ENCODE measurements at regions not wholly inside any gene's neighbourhood (a gene's known extent, or its start where the extent isn't known, plus 50 kb on each side); places are given as distances from the start of the nearest gene placed in this dataset.
"Not testable (repeated sequence)": the region's sequence is repeated elsewhere in the genome, so short reads cannot be mapped to it uniquely, and the experiment has no call there.

DNA sequence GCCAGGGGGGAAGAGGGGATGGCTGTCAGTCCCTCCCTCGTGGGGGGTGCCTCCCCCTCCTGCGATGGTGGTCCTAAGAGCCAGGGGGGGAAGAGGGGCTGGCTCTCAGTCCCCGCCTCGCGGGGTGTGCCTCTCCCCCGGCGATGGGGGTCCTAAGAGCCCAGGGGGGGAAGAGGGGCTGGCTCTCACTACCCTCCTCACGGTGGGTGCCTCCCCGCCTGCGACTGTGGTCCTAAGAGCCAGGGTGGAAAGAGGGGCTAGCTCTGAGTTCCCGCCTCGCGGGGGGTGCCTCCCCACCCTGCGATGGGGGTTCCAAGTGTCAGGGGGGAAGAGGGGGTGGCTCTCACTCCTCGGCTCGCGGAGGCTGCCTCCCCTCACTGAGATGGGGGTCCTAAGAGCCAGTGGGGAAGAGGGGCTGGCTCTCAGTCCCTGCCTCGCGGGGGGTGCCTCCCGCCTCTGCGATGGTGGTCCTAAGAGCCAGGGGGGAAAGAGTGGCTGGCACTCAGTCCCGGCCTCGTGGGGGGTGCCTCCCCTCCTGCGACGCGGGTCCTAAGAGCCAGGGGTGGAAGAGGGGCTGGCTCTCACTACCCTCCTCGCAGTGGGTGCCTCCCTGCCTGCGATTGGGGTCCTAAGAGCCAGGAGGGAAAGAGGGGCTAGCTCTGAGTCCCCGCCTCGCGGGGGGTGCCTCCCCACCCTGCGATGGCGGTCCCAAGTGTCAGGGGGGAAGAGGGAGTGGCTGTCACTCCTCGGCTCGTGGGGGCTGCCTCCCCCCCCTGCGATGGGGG, 2325.6 kb upstream of the PCDH20 start:
- Mint-ChIP-seq H3K27me3 (ENCODE audit: low read depth, poor library complexity) (no peaks in the 10 kb centered on the region), H3K4me1 (peaks cover 5% of the 10 kb centered on the region), H3K4me3 (no peak overlapping the region), H3K36me3 (ENCODE audit: low read depth) (peaks cover 6% of the 10 kb centered on the region), H3K27ac (no peak overlapping the region), H3K9me3 (peaks cover 18% of the 10 kb centered on the region)
- TF ChIP-seq, protein P1, sequence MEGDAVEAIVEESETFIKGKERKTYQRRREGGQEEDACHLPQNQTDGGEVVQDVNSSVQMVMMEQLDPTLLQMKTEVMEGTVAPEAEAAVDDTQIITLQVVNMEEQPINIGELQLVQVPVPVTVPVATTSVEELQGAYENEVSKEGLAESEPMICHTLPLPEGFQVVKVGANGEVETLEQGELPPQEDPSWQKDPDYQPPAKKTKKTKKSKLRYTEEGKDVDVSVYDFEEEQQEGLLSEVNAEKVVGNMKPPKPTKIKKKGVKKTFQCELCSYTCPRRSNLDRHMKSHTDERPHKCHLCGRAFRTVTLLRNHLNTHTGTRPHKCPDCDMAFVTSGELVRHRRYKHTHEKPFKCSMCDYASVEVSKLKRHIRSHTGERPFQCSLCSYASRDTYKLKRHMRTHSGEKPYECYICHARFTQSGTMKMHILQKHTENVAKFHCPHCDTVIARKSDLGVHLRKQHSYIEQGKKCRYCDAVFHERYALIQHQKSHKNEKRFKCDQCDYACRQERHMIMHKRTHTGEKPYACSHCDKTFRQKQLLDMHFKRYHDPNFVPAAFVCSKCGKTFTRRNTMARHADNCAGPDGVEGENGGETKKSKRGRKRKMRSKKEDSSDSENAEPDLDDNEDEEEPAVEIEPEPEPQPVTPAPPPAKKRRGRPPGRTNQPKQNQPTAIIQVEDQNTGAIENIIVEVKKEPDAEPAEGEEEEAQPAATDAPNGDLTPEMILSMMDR (IDR thresholded peaks at IDR 0.05): no peak
- no peak for DNase-seq

DNA sequence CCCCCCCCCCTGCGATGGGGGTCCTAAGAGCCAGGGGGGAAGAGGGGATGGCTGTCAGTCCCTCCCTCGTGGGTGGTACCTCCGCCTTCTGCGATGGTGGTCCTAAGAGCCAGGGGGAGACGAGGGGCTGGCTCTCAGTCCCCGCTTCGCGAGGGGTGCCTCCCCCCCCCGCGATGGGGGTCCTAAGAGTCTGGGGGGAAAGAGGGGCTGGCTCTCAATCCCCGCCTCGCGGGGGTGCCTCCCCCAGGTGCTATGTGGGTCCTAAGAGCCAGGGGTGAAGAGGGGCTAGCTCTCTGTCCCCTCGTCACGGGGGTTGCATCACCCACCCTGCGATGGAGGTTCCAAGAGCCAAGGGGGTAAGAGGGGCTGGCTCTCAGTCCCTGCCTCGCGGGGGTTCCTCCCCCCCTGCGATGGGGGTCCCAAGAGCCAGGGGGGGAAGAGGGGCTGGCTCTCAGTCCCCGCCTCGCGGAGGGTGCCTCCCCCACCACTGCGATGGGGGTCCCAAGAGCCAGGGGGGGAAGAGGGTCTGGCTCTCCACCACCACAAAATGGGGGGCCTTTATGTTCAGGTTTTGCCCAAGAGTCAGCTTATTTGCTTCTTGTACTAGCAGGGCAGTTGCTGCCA, 2323.6 kb upstream of the PCDH20 start:
- DNase-seq; H3K36me3 Mint-ChIP-seq (ENCODE audit: low read depth); H3K4me3 Mint-ChIP-seq; H3K27ac Mint-ChIP-seq; H3K4me1 Mint-ChIP-seq; H3K27me3 Mint-ChIP-seq (ENCODE audit: low read depth, poor library complexity): not testable (repeated sequence)
- peaks cover 18% of the 10 kb centered on the region for H3K9me3 Mint-ChIP-seq

GRCh38 chr13:63737418-63737817, 2321.8 kb upstream of the PCDH20 start:
- Mint-ChIP-seq H3K27me3 (ENCODE audit: low read depth, poor library complexity) (no peaks in the 10 kb centered on the region), H3K9me3 (peaks cover 18% of the 10 kb centered on the region), H3K27ac (no peak overlapping the region), H3K36me3 (ENCODE audit: low read depth) (peaks cover 6% of the 10 kb centered on the region), H3K4me3 (no peak overlapping the region), H3K4me1 (peaks cover 8% of the 10 kb centered on the region)
- TF ChIP-seq, protein P1 (IDR thresholded peaks at IDR 0.05): no peak
- no peak for DNase-seq

GRCh38 chr13:63731896-63732295, 2316.2 kb upstream of the PCDH20 start:
- peaks cover 4% of the 10 kb centered on the region for H3K36me3 Mint-ChIP-seq (ENCODE audit: low read depth)
- H3K27ac Mint-ChIP-seq: no peak overlapping the region
- H3K4me1 Mint-ChIP-seq: peaks cover 8% of the 10 kb centered on the region

DNA sequence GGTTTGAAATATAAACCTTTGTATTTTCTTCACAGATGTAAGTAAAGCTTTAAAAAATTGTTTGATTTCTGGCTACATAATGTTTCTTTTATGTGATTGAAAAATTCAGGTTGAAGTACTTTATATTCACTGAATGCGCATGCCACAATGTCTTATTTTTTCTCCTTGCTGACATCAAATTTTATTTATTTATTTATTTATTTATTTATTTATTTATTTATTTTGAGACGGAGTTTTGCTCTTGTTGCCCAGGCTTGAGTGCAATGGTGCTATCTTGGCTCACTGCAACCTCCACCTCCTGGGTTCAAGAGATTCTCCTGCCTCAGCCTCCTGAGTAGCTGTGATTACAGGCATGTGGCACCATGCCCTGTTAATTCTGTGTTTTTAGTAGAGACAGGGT, 2296.5 kb upstream of the PCDH20 start:
- DNase-seq; H3K27ac Mint-ChIP-seq; H3K4me3 Mint-ChIP-seq; H3K27me3 Mint-ChIP-seq (ENCODE audit: low read depth, poor library complexity); H3K4me1 Mint-ChIP-seq; H3K36me3 Mint-ChIP-seq (ENCODE audit: low read depth); H3K9me3 Mint-ChIP-seq: not testable (repeated sequence)

More at GRCh38 chr13:63731896-63732295, 2316.2 kb upstream of the PCDH20 start:
- Mint-ChIP-seq H3K27me3 (ENCODE audit: low read depth, poor library complexity) (no peaks in the 10 kb centered on the region), H3K9me3 (peaks cover 5% of the 10 kb centered on the region), H3K4me3 (no peak overlapping the region)
- TF ChIP-seq, protein P1 (IDR thresholded peaks at IDR 0.05): no peak
- DNase-seq: no peak

DNA sequence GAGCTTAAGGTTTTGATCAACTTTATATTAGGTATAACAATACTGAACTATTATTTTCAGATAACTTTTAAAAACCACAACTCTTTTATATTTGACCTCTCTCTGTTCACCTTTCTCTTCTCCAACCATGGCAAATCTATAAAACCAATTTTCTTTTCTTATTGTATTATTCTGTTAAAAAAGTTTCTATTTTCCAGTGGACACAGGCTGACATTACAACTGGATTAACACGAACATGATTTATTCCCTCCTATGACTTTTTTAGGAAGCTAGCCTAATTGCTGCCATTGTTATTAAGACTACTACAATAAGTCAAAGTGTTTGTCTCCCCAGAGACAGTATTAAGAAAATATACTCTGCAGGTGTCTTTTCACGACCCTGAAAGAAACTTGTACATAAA, 2291.1 kb upstream of the PCDH20 start:
- Mint-ChIP-seq H3K4me3 (no peak overlapping the region), H3K27me3 (ENCODE audit: low read depth, poor library complexity) (no peaks in the 10 kb centered on the region), H3K4me1 (no peaks in the 10 kb centered on the region), H3K27ac (no peak overlapping the region), H3K9me3 (no peaks in the 10 kb centered on the region), H3K36me3 (ENCODE audit: low read depth) (no peaks in the 10 kb centered on the region)
- TF ChIP-seq, protein P1 (IDR thresholded peaks at IDR 0.05): no peak
- DNase-seq: no peak

DNA sequence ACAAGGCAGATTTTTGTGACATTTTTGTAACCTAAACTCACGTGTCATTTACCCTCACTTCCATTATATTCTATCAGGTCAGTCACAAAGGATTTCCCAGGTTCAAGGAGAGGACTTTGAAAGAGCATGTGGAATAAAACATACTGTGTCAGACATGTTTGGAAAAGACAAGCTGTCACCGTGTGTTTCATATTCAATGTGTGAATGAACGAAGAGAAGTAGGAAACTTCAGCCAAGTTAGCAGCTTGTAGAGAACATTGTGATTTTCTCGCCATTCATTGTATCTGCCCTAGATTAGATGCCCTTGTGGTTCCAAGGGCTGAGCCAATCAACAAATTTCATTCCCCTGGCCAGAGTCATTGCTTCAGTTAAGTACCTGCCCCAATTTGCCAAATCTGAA, 2288.9 kb upstream of the PCDH20 start:
- H3K9me3 Mint-ChIP-seq: no peaks in the 10 kb centered on the region
- no peak overlapping the region for H3K4me3 Mint-ChIP-seq
- TF ChIP-seq, protein P1 (IDR thresholded peaks at IDR 0.05): no peak
- H3K4me1 Mint-ChIP-seq: no peaks in the 10 kb centered on the region
- H3K27me3 Mint-ChIP-seq (ENCODE audit: low read depth, poor library complexity): no peaks in the 10 kb centered on the region
- DNase-seq: no peak
- H3K27ac Mint-ChIP-seq: no peak overlapping the region
- no peaks in the 10 kb centered on the region for H3K36me3 Mint-ChIP-seq (ENCODE audit: low read depth)
